PC-3 (cell line): ENCODE measurements at regions not wholly inside any gene's neighbourhood (a gene's known extent, or its start where the extent isn't known, plus 50 kb on each side); places are given as distances from the start of the nearest gene placed in this dataset.

Experiments
- ATAC-seq: fragments of 200-7000 bp; cut with Tn5 transposase; 2 replicates; pipeline ENCODE4 v1.9.1; 2020; ENCODE audit warnings: mild to moderate bottlenecking, moderate library complexity
- BruUV-seq: library from RNA; stranded (reverse); fragments of 400-500 nt; replicated peaks from 2 replicates; lab custom pipeline; 2021; lab: Mats Ljungman, UMichigan
- CTCF ChIA-PET: fragments of 300-600 bp; sonication (Branson Sonifier 250); formaldehyde crosslinking; loops from one replicate; lab custom pipeline; 2022; ENCODE audit warnings: antibody characterized with exemption; lab: Charles Lee
- POLR2A ChIA-PET: fragments of 300-600 bp; sonication (Branson Sonifier 250); formaldehyde crosslinking; loops from one replicate; lab custom pipeline; 2022; ENCODE audit warnings: antibody characterized with exemption; ENCODE audit not compliant: unreplicated experiment; lab: Charles Lee
- DNase-seq: peaks from one replicate; pipeline ENCODE4 v3.0.0-alpha.2; 2015
- H2AFZ ChIP-seq: fragments of 300-600 bp; sonication (generic); 2 replicates; pipeline ENCODE4 v1.6.0; 2016; ENCODE audit warnings: antibody characterized with exemption, low read length
- H3F3A ChIP-seq: fragments of 300-600 bp; sonication (generic); one replicate; pipeline ENCODE4 v1.6.0; 2017; ENCODE audit warnings: antibody characterized with exemption, low read length, control low read depth, mild to moderate bottlenecking; ENCODE audit not compliant: unreplicated experiment
- H3K27ac ChIP-seq: fragments of 300-600 bp; sonication (generic); 2 replicates; pipeline ENCODE4 v1.5.1; 2016; ENCODE audit warnings: mild to moderate bottlenecking, low read length
- H3K27me3 ChIP-seq: fragments of 300-600 bp; sonication (generic); 2 replicates; pipeline ENCODE4 v1.6.1; 2016; ENCODE audit warnings: low read length, mixed read lengths
- H3K36me3 ChIP-seq: fragments of 300-600 bp; sonication (generic); 2 replicates; pipeline ENCODE4 v1.6.1; 2016; ENCODE audit warnings: low read depth, mixed run types, low read length, mixed read lengths
- H3K4me1 ChIP-seq: fragments of 300-600 bp; sonication (generic); 2 replicates; pipeline ENCODE4 v1.5.1; 2016; ENCODE audit warnings: low read length; ENCODE audit not compliant: insufficient read depth
- H3K4me2 ChIP-seq: fragments of 300-600 bp; sonication (generic); 2 replicates; pipeline ENCODE4 v1.6.0; 2016; ENCODE audit warnings: low read length
- H3K4me3 ChIP-seq: fragments of 300-600 bp; sonication (generic); 2 replicates; pipeline ENCODE4 v1.5.1; 2016; ENCODE audit warnings: mild to moderate bottlenecking, low read length, mixed read lengths
- H3K79me2 ChIP-seq: fragments of 300-600 bp; sonication (generic); 2 replicates; pipeline ENCODE4 v1.6.1; 2017; ENCODE audit warnings: low read length, mixed read lengths
- H3K9ac ChIP-seq: fragments of 300-600 bp; sonication (generic); 2 replicates; pipeline ENCODE4 v1.6.0; 2016; ENCODE audit warnings: mild to moderate bottlenecking, low read length
- H3K9me2 ChIP-seq: fragments of 300-600 bp; sonication (generic); replicated peaks from 2 replicates; pipeline ENCODE4 v1.6.1; 2016; ENCODE audit warnings: mixed run types, low read length, mixed read lengths
- H3K9me3 ChIP-seq: fragments of 300-600 bp; sonication (generic); 2 replicates; pipeline ENCODE4 v1.6.1; 2016; ENCODE audit warnings: low read length, mixed read lengths
- H4K20me1 ChIP-seq: fragments of 300-600 bp; sonication (generic); 2 replicates; pipeline ENCODE4 v1.6.1; 2016; ENCODE audit warnings: low read length, mixed read lengths
- CTCF ChIP-seq: fragments of 300-600 bp; sonication (generic); conservative IDR thresholded peaks from 2 replicates; pipeline ENCODE4 v1.5.1; 2017; ENCODE audit warnings: antibody characterized with exemption, low read depth, mild to moderate bottlenecking, low read length
- EZH2 ChIP-seq: fragments of 300-600 bp; sonication (generic); IDR thresholded peaks from one replicate; pipeline ENCODE4 v1.6.1; 2017; ENCODE audit warnings: antibody characterized with exemption, mild to moderate bottlenecking, low read length; ENCODE audit not compliant: unreplicated experiment
- EZH2phosphoT487 ChIP-seq: fragments of 300-600 bp; sonication (generic); IDR thresholded peaks from 2 replicates; pipeline ENCODE4 v1.6.1; 2018; ENCODE audit warnings: mild to moderate bottlenecking, antibody characterized with exemption, low read length, borderline replicate concordance
- intact Hi-C: fragments of 100-400 bp; cut with micrococcal nuclease; formaldehyde crosslinking; loops from 2 replicates; pipeline ENCODE4 v1.9.0; 2023

DNA sequence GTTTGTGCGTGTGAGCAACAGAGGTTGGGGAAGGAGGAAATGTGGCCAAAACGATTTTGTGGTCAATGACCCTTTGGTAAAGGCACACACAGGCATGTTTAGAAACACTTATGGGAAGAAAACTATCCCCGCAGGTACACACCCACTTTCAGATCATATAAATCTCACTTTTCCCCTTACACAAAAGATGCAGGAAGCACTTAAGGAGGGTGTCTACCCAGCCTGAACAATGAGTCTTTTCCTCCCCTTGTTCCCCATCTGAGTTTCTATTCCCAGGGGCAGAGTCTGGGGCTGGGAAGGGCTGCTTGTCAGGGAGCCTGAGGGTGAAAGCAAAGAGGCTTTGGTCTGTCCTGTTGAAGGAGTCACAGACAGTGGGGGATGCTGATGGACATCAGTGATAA is 193.2 kb upstream of the SALL4 start:
- DNase-seq (no peak), ATAC-seq (no peak)
- Histone ChIP-seq H3K36me3 (no peaks in the 10 kb centered on the region), H3K9me2 (no peaks in the 10 kb centered on the region), H3K4me3 (no peak overlapping the region), H3K9ac (no peak overlapping the region), H3F3A (no peaks in the 10 kb centered on the region), H3K27ac (no peak overlapping the region), H3K4me1 (no peaks in the 10 kb centered on the region), H3K9me3 (no peaks in the 10 kb centered on the region), H2AFZ (no peak overlapping the region), H3K79me2 (no peaks in the 10 kb centered on the region), H4K20me1 (no peaks in the 10 kb centered on the region), H3K4me2 (no peak overlapping the region), H3K27me3 (no peaks in the 10 kb centered on the region)
- no peak for TF ChIP-seq EZH2phosphoT487
- TF ChIP-seq EZH2: no peak
- TF ChIP-seq CTCF: no peak
- BruUV-seq: no TSS peak
- CTCF ChIA-PET: no interaction called here
- POLR2A ChIA-PET: no interaction called here
- intact Hi-C loops: no loop called here

DNA sequence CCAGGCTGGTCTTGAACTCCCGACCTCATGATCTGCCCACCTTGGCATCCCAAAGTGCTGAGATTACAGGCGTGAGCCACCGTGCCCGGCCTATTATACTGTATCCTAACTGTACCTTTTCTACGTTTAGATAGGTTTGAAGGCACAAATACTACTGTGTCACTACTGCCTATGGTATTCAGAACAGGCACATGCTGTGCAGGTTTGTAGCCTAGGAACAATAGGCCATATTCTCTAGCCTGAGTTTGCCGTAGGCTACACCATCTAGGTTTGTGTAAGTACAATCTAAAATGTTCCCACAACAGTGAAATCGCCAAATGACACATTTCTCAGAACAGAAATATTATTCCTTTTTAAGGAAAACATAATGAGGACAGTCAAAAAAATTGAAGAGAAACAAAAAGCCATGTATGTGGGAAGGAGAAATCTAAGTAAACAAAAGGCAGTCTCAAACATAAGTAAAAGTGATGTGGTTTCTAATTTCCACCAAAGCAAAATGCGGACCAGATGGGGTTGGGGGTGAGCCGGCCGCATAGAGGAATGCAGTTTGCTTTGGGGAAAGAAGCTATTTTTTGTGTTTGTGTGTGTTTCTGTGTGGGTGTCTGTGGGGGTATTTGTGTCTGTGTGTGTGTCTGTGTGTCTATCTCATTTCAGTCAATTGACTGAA is 192.6 kb upstream of the SALL4 start:
- Histone ChIP-seq H2AFZ (no peak overlapping the region), H3K4me2 (no peak overlapping the region), H3K27ac (no peak overlapping the region), H3K9me3 (no peaks in the 10 kb centered on the region), H3F3A (no peaks in the 10 kb centered on the region), H3K9me2 (no peaks in the 10 kb centered on the region), H3K36me3 (no peaks in the 10 kb centered on the region), H3K4me1 (no peaks in the 10 kb centered on the region), H3K9ac (no peak overlapping the region), H3K4me3 (no peak overlapping the region), H4K20me1 (no peaks in the 10 kb centered on the region), H3K79me2 (no peaks in the 10 kb centered on the region), H3K27me3 (no peaks in the 10 kb centered on the region)
- ChIA-PET POLR2A (no interaction called here), CTCF (no interaction called here)
- BruUV-seq: no TSS peak
- TF ChIP-seq CTCF: no peak
- TF ChIP-seq EZH2: no peak
- TF ChIP-seq EZH2phosphoT487: no peak
- intact Hi-C loops: no loop called here
- no peak for ATAC-seq
- no peak for DNase-seq

GRCh38 chr20:51987812-51988211 is 185.5 kb upstream of the SALL4 start:
- intact Hi-C loops: loop anchor here (10.0 kb wide), 2 partner anchors 323 to 1003 kb away; no protein-coding TSS in a partner anchor
- Histone ChIP-seq H3K4me2 (no peak overlapping the region), H2AFZ (no peak overlapping the region), H3K79me2 (no peaks in the 10 kb centered on the region), H3K9ac (no peak overlapping the region), H3K36me3 (no peaks in the 10 kb centered on the region), H3K27me3 (no peaks in the 10 kb centered on the region), H3K9me2 (no peaks in the 10 kb centered on the region), H3K9me3 (no peaks in the 10 kb centered on the region), H3F3A (no peaks in the 10 kb centered on the region), H3K27ac (no peak overlapping the region), H3K4me1 (peaks cover 13% of the 10 kb centered on the region), H3K4me3 (no peak overlapping the region), H4K20me1 (no peaks in the 10 kb centered on the region)
- ChIA-PET CTCF (interaction anchor here (0.6 kb wide), 1 partner anchor 115 kb away, joined by 5 read pairs; no protein-coding TSS in a partner anchor), POLR2A (no interaction called here)
- no peak for DNase-seq
- no TSS peak for BruUV-seq
- ATAC-seq: no peak
- TF ChIP-seq EZH2: no peak
- no peak for TF ChIP-seq CTCF
- no peak for TF ChIP-seq EZH2phosphoT487
